Pancreas (tissue), 10 donors: ENCODE measurements at regions not wholly inside any gene's neighbourhood (a gene's known extent, or its start where the extent isn't known, plus 50 kb on each side); places are given as distances from the start of the nearest gene placed in this dataset.

Experiments used
- ATAC-seq, 4 donors: fragments of 200-7000 bp; cut with Tn5 transposase; one replicate each; pipeline versions ENCODE4 v1.8.0 to v1.9.1; 2020; ENCODE audit warnings: mild to moderate bottlenecking in 4 of 4, moderate library complexity in 4 of 4
- DNase-seq, 6 donors: peaks; one replicate each; pipeline ENCODE4 v3.0.0-alpha.2; 2020
- FAIRE-seq: peaks from 2 replicates; lab custom pipeline; 2012; peaks lifted over from hg19 to GRCh38; lab: Jason Lieb, UNC
- H3K27ac ChIP-seq, 4 donors: fragments of 200-600 bp; sonication (generic); 1 replicate in 3 of 4; 2 replicates in 1 of 4; pipeline versions ENCODE4 v1.5.0 to v1.8.0; 2020
- H3K27me3 ChIP-seq, 4 donors: fragments of 200-600 bp; one replicate each; pipeline ENCODE4 v1.8.0; 2021
- H3K36me3 ChIP-seq, 3 donors: fragments of 200-600 bp; sonication (generic) in 1 of 3; one replicate each; pipeline versions ENCODE4 v1.5.0 to v1.8.0; 2020 to 2021
- H3K4me1 ChIP-seq, 3 donors: fragments of 200-600 bp; one replicate each; pipeline ENCODE4 v1.8.0; 2021
- H3K4me3 ChIP-seq, 4 donors: fragments of 200-600 bp; sonication (generic) in 2 of 4; one replicate each; pipeline versions ENCODE4 v1.5.0 to v1.8.0; 2020 to 2021
- H3K9me3 ChIP-seq, 4 donors: fragments of 200-600 bp; one replicate each; pipeline ENCODE4 v1.8.0; 2021
- CTCF ChIP-seq, 4 donors: fragments of 200-600 bp; sonication (generic) in 3 of 4; IDR thresholded peaks; one replicate each; pipeline versions ENCODE4 v1.5.0 to v1.8.0; 2021; ENCODE audit warnings: antibody characterized with exemption in 4 of 4
- WGBS, 2 donors: extraction: QIAGEN DNeasy Blood & Tissue Kit; methylation state at CpG; one replicate each; pipeline ENCODE4 v1.1.7; 2013; 5-methylcytosine and 5-hydroxymethylcytosine counted together
- intact Hi-C, 3 donors: fragments of 100-400 bp; cut with DNase I; formaldehyde crosslinking; loops; one replicate each; pipeline versions ENCODE4 v1.11.1 to v1.14.2; 2022
- donor health status: healthy with polysubstance abuse.
- donor health status: DM: no; HTN: no; CAD: no; lungs with moderate emphysema.
- donor health status: DM: no; HTN: no; CAD: no.
- donor health status: control.
- donor health status: control.
- donor health status: Bipolar disorder and iron deficiency.
- donor health status: DM: yes; HTN: yes; CAD: no.
- donor health status: DM: no; HTN: no; CAD: no.
- donor health status: DM: no; HTN: no; CAD: no.
- donor health status: DM: yes; HTN: yes; CAD: no.

DNA sequence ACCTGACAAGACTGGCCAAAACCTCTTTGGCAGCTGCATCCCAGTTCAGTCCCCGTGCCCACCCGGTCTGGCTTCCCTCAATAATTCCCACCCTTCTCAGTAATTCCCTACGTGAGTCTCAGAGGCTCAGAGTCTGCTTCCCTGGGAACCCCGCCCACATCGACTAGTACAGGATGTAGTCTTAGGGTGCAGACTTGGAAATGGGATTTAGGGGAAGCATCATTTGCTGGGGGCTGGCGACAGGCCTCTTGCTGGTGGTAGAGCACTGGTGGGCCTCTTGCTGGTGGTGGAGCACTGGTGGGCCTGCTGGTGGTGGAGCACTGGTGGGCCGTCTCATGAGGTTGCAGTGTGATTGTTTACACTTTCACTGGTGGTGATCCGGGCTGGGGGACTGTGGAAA, 199.5 kb upstream of the B3GAT1 start:
- H3K4me3 ChIP-seq: no peak overlapping the region
- H3K27ac ChIP-seq: no peak overlapping the region
- TF ChIP-seq CTCF (IDR thresholded peaks at IDR 0.05): no peak
- intact Hi-C loops: no loop called here
- H3K27me3 ChIP-seq: no peaks in the 10 kb centered on the region
- ATAC-seq: no peak
- DNase-seq: no peak
- no peak for FAIRE-seq
- no peaks in the 10 kb centered on the region for H3K4me1 ChIP-seq
- H3K36me3 ChIP-seq: no peaks in the 10 kb centered on the region
- 64 to 79% methylated on average over 8 of the region's 8 CpGs for WGBS, 2 donors
- no peaks in the 10 kb centered on the region for H3K9me3 ChIP-seq

- FAIRE-seq (no peak), DNase-seq (no peak), ATAC-seq (no peak)
- H3K9me3 ChIP-seq: no peaks in the 10 kb centered on the region
- WGBS, 2 donors: 62 to 73% methylated on average over 23 of the region's 23 CpGs
- H3K27me3 ChIP-seq: no peaks in the 10 kb centered on the region
- intact Hi-C loops: no loop called here
- no peaks in the 10 kb centered on the region for H3K36me3 ChIP-seq
- no peak overlapping the region for H3K4me3 ChIP-seq
- no peak overlapping the region for H3K27ac ChIP-seq
- no peaks in the 10 kb centered on the region for H3K4me1 ChIP-seq
- TF ChIP-seq CTCF (IDR thresholded peaks at IDR 0.05): no peak
These were observed 198.3 kb upstream of the B3GAT1 start for GRCh38 chr11:134610116-134610910.

DNA sequence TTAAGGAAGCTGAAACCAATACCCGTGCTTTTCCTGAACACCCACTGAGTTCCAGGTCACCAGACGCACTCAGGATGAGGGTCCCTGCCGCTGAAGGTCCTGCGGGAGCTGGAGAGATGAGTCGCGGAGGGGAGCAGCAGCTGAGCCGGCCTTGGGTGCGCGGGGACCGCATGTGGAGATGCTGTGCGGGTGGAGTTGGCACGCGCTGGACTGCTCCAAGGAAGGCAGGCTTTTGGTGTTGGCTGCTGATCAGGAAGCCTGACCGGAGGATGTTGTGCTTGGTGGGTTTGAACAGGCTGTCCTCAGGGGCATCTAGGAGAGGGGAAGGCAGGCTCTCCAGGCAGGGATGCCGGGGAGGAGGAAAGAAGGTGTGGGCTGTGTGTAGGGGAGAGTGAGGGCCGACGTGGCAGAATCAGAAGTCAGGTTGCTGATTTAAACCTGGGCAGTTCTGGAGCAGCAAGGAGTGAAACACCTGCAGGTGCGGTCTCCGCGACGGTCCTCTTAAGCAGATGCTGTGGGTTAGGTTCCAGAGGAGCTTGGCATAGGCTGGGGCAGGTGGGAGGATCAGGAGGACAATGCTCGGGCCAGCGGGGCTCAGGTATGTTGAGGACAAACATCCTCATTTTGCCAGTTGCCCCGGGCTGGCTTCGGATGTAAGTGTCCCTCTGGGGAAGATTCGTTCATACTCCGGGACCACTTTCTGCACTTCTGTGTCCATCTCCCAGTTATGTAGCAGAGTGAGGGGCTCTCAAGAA, 197.5 kb upstream of the B3GAT1 start:
- FAIRE-seq (no peak), ATAC-seq (no peak), DNase-seq (no peak)
- Histone ChIP-seq H3K4me1 (no peaks in the 10 kb centered on the region), H3K27me3 (no peaks in the 10 kb centered on the region), H3K9me3 (no peaks in the 10 kb centered on the region), H3K4me3 (no peak overlapping the region), H3K36me3 (no peaks in the 10 kb centered on the region), H3K27ac (no peak overlapping the region)
- intact Hi-C loops: no loop called here
- TF ChIP-seq CTCF (IDR thresholded peaks at IDR 0.05): no peak
- WGBS, 2 donors: 71 to 84% methylated on average over 27 of the region's 27 CpGs

DNA sequence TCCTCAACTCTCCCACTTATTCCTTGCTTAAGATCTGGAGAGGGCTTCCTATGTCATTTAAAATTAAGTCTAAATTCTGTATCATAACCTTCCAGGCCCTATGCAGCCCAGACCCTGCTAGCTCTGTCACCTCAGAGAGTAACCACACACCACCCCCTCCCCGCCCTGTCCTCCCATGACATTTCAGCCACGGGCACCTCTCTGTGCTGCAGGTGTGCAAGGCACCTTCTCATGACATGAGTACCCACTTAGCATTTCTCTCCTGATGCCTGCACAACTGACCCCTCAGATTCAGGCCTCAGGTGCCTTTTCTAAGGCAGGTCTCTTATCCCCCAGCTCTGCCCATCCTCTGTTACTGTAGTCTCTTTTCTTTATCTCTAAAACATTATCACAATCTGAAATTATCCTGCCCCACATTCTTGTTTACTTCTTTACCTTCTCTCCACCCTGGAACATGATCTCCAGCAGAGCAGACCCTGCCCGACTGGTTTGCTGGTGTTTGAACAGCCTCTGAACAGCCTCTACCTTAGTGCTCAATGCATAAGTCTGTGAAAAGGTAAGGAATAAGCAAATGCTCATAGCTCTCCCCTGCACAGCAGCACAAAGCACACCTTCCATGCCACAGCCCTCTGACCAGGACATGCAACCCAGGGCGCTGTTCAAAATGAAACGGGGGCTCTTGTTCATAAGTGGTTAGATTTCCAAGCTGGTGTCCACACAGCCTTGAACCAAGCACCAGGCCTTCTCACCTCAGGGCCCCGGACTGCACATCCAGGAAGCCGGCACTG, 196.1 kb upstream of the B3GAT1 start:
- Histone ChIP-seq H3K36me3 (no peaks in the 10 kb centered on the region), H3K27ac (no peak overlapping the region), H3K4me1 (no peaks in the 10 kb centered on the region), H3K9me3 (no peaks in the 10 kb centered on the region), H3K27me3 (no peaks in the 10 kb centered on the region), H3K4me3 (no peak overlapping the region)
- 40 to 47% methylated on average over 7 of the region's 7 CpGs for WGBS, 2 donors
- TF ChIP-seq CTCF (IDR thresholded peaks at IDR 0.05): no peak
- ATAC-seq (no peak), DNase-seq (no peak), FAIRE-seq (no peak)
- intact Hi-C loops: no loop called here
